ENCODE measurements at regions not wholly inside any gene's neighbourhood (a gene's known extent, or its start where the extent isn't known, plus 50 kb on each side); places are given as distances from the start of the nearest gene placed in this dataset.

DNA sequence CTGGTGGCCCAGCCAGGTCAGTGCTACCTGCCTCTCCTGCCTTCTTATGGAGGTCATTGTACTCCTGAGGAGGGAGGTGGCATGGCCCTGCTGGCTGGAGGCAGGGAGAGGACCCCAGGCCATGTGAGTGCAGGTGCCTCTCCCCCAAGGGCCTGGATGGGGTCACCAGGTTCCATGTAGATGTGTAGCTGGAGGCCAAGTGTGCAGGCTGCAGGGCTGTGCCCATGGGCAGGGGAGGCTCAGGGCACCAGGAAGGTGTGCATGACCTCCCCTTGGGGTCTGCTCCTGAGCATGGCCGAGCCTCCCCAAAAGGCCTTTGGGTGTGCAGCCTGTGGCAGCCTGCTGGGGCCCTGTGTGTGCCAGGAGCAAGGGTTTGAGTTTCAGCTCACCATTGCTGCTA lies 128.1 kb upstream of the HDAC4 start:
- Histone ChIP-seq H3K9me3 (ENCODE audit: control insufficient read depth, insufficient read depth, low read length) (no peaks in the 10 kb centered on the region), H3K36me3 (ENCODE audit: control insufficient read depth, insufficient read depth, low read length) (no peaks in the 10 kb centered on the region), H3K4me1 (ENCODE audit: control insufficient read depth, insufficient read depth, low read length) (0 out of 2 replicates have a peak, but pooled peaks cover 2% of the 10 kb centered on the region), H3K27me3 (ENCODE audit: control insufficient read depth, insufficient read depth, low read length) (no peaks in the 10 kb centered on the region), H3K27ac (ENCODE audit: low read length) (no peak overlapping the region), H3K4me3 (ENCODE audit: low read length) (no peak overlapping the region)
- no peak for DNase-seq (ENCODE audit: low read depth, low spot score)
- no CpG with 5 or more reads among the region's 1 CpG for WGBS (ENCODE audit: insufficient coverage, insufficient read length)

DNA sequence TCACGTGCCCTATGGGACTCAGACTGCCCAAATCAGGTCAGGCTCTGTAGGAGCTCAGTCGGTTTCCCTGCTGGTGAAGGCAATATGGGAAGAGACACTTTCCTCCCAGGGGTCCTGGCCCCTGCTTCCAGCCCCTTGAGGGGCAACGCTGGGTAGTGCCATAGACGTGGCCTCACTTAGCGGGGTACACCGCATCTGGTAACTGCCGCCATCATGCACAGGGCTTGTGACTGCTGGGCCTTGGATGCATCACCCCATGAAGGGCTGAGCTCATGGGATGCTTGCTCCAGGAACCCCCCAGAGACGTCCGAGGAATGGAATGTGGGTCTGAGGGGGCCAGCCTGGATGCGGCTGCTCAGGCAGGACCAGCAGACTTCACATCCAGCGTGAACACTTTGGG lies 127.3 kb upstream of the HDAC4 start:
- Histone ChIP-seq H3K4me3 (ENCODE audit: low read length) (no peak overlapping the region), H3K27me3 (ENCODE audit: control insufficient read depth, insufficient read depth, low read length) (no peaks in the 10 kb centered on the region), H3K9me3 (ENCODE audit: control insufficient read depth, insufficient read depth, low read length) (no peaks in the 10 kb centered on the region), H3K36me3 (ENCODE audit: control insufficient read depth, insufficient read depth, low read length) (no peaks in the 10 kb centered on the region), H3K27ac (ENCODE audit: low read length) (no peak overlapping the region), H3K4me1 (ENCODE audit: control insufficient read depth, insufficient read depth, low read length) (0 out of 2 replicates have a peak, but pooled peaks cover 2% of the 10 kb centered on the region)
- WGBS (ENCODE audit: insufficient coverage, insufficient read length) = no CpG with 5 or more reads among the region's 11 CpGs
- no peak for DNase-seq (ENCODE audit: low read depth, low spot score)

DNA sequence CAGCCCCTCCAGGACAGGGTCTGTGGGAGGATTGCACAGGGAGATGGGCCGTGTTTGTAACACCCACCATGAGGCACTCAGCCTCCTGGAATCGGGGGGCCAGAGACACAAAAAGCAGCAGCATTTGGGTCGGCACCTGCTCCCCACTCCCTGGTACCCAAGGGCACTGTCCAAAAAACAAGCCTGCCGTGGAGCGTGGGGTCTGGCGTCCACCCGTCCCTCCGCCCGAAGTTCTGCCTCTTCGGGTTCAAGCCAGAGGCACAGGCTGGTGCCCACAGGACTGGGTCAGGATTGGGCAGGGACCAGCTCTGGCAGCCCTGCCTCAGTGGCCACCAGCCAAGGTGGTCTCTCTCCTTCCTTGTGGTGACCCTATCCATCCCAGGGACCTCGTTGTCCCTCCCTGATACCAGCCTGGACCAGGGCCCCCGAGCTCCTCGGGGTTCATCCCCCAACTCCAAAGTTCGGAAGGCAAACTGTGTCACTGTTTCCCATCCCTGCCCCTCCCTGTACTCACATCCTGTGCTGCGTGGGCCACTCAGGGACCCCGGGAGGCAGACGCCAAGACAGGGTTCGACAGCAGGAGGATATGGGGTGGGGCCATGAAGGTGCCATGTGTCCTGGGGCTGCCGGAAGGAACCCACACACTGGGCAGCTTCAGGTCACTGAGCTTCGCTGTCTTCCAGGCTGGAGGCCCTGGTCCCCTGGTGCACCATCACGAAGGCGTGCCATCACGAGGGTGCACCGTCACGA lies 126.0 kb upstream of the HDAC4 start:
- no CpG with 5 or more reads among the region's 25 CpGs for WGBS (ENCODE audit: insufficient coverage, insufficient read length)
- no peaks in the 10 kb centered on the region for H3K4me1 ChIP-seq (ENCODE audit: control insufficient read depth, insufficient read depth, low read length)
- no peak for DNase-seq (ENCODE audit: low read depth, low spot score)
- no peaks in the 10 kb centered on the region for H3K9me3 ChIP-seq (ENCODE audit: control insufficient read depth, insufficient read depth, low read length)
- no peaks in the 10 kb centered on the region for H3K36me3 ChIP-seq (ENCODE audit: control insufficient read depth, insufficient read depth, low read length)
- no peaks in the 10 kb centered on the region for H3K27me3 ChIP-seq (ENCODE audit: control insufficient read depth, insufficient read depth, low read length)
- H3K27ac ChIP-seq (ENCODE audit: low read length) = no peak overlapping the region
- H3K4me3 ChIP-seq (ENCODE audit: low read length) = no peak overlapping the region

DNA sequence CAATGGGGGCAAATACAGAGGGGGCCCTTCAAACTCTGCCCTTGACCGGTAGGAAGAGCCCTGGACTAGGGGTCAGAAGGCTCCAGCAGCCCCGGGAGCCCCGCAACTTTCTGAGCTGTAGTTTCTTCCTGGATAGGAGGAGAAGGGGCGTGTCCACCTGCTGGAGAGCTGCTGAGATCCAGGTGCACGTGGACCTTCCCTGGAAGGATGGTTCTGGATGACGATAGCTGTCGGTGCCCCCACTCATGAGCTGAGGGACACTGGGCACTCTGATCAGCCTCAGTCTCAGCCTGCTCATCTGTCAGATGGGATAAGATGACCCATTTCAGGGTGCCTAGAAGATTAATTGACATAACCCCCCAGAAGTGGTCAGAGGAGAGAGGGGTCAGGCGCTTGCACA lies 125.2 kb upstream of the HDAC4 start:
- no peaks in the 10 kb centered on the region for H3K27me3 ChIP-seq (ENCODE audit: control insufficient read depth, insufficient read depth, low read length)

DNA sequence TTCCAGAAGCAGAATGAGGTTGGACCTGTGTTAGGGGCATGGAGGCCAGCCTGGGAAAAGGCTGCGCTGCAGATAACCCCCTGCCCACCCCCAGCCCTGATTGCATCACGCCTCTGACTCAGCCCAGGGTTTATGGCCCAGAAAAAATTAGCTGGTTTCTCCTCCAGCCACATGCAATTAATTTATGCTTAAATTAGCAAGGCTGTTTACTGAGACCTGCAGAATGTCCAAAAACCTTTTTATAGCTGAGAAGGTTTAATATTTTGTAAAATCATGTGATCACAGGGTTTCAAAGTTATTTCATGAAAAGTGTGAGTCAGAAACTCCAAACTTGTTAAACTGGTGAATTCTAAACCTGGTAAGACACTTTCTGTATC lies 123.1 kb upstream of the HDAC4 start:
- Histone ChIP-seq H3K36me3 (ENCODE audit: control insufficient read depth, insufficient read depth, low read length) (no peaks in the 10 kb centered on the region), H3K9me3 (ENCODE audit: control insufficient read depth, insufficient read depth, low read length) (no peaks in the 10 kb centered on the region), H3K4me3 (ENCODE audit: low read length) (no peak overlapping the region), H3K27me3 (ENCODE audit: control insufficient read depth, insufficient read depth, low read length) (no peaks in the 10 kb centered on the region), H3K27ac (ENCODE audit: low read length) (no peak overlapping the region), H3K4me1 (ENCODE audit: control insufficient read depth, insufficient read depth, low read length) (no peaks in the 10 kb centered on the region; the same call in 1 of the 2 replicates)
- no peak for DNase-seq (ENCODE audit: low read depth, low spot score)
- WGBS (ENCODE audit: insufficient coverage, insufficient read length) = no CpG with 5 or more reads among the region's 2 CpGs

More for the DNA sequence above, 125.2 kb upstream of the HDAC4 start:
- Histone ChIP-seq H3K27ac (ENCODE audit: low read length) (no peak overlapping the region), H3K9me3 (ENCODE audit: control insufficient read depth, insufficient read depth, low read length) (no peaks in the 10 kb centered on the region), H3K36me3 (ENCODE audit: control insufficient read depth, insufficient read depth, low read length) (no peaks in the 10 kb centered on the region), H3K4me3 (ENCODE audit: low read length) (no peak overlapping the region), H3K4me1 (ENCODE audit: control insufficient read depth, insufficient read depth, low read length) (no peaks in the 10 kb centered on the region)
- no peak for DNase-seq (ENCODE audit: low read depth, low spot score)
- no CpG with 5 or more reads among the region's 8 CpGs for WGBS (ENCODE audit: insufficient coverage, insufficient read length)

DNA sequence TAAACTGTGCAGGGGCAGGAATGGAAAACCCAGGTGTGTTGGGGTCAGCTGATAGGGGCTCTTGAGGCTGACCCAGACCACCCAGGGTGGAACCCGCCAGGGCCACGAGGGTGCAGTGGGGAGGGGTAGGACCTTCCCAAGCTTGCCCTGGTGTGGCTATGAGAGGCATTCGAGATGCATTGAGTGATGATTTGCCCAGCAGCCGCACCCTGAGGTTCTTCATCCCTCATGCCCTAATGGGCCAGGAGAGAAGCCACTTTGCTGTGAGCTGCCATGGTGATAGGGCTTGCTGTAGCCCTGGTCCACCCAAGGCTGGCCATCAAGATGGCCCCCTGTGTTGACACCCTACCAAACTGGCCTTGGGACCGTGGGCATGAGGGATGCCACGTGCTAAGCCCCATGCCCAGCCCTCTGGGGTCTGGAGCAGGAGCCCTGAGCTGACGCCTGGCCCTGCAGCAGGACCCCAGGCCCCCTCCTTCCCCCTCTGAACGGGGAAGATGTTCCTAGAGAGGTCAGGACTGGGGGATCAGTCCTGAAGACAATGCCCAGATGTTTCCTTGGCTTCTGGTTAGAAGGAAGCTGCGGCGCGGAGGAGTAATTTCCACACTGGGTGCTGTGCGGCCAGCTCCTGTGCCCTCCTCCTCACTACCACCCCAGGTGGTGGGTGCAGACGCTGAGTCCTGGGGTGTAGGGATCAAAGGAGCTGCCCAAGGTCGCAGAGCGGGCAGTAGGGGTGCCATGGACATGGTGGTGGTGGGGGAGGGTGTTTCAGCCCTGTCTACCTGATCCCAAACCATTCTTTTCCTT lies 122.5 kb upstream of the HDAC4 start:
- Histone ChIP-seq H3K9me3 (ENCODE audit: control insufficient read depth, insufficient read depth, low read length) (no peaks in the 10 kb centered on the region), H3K36me3 (ENCODE audit: control insufficient read depth, insufficient read depth, low read length) (no peaks in the 10 kb centered on the region), H3K27ac (ENCODE audit: low read length) (no peak overlapping the region), H3K27me3 (ENCODE audit: control insufficient read depth, insufficient read depth, low read length) (no peaks in the 10 kb centered on the region), H3K4me3 (ENCODE audit: low read length) (no peak overlapping the region), H3K4me1 (ENCODE audit: control insufficient read depth, insufficient read depth, low read length) (no peaks in the 10 kb centered on the region; the same call in 1 of the 2 replicates)
- no peak for DNase-seq (ENCODE audit: low read depth, low spot score)
- WGBS (ENCODE audit: insufficient coverage, insufficient read length) = no CpG with 5 or more reads among the region's 15 CpGs

DNA sequence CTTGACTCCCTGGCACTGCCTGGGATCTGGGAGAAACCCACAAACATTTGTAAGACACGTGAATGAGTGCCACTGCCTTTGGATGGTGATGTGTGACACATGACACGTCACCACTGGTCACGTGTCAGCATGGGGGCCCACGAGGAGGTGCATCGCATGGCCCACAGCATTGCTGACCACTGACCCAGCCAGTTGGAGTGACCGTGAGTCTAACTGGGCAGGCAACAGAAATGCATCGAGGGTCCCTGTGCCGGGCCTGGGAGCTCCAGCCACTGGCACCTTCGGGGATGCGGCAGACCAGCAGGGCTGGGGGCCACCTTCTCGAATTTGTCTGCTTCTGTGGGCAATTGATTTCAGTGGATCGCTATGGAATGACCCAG lies 121.9 kb upstream of the HDAC4 start:
- no peak for DNase-seq (ENCODE audit: low read depth, low spot score)
- Histone ChIP-seq H3K36me3 (ENCODE audit: control insufficient read depth, insufficient read depth, low read length) (no peaks in the 10 kb centered on the region), H3K27ac (ENCODE audit: low read length) (no peak overlapping the region), H3K9me3 (ENCODE audit: control insufficient read depth, insufficient read depth, low read length) (no peaks in the 10 kb centered on the region), H3K4me1 (ENCODE audit: control insufficient read depth, insufficient read depth, low read length) (no peaks in the 10 kb centered on the region; the same call in 1 of the 2 replicates), H3K27me3 (ENCODE audit: control insufficient read depth, insufficient read depth, low read length) (no peaks in the 10 kb centered on the region), H3K4me3 (ENCODE audit: low read length) (no peak overlapping the region)
- WGBS (ENCODE audit: insufficient coverage, insufficient read length) = no CpG with 5 or more reads among the region's 12 CpGs

DNA sequence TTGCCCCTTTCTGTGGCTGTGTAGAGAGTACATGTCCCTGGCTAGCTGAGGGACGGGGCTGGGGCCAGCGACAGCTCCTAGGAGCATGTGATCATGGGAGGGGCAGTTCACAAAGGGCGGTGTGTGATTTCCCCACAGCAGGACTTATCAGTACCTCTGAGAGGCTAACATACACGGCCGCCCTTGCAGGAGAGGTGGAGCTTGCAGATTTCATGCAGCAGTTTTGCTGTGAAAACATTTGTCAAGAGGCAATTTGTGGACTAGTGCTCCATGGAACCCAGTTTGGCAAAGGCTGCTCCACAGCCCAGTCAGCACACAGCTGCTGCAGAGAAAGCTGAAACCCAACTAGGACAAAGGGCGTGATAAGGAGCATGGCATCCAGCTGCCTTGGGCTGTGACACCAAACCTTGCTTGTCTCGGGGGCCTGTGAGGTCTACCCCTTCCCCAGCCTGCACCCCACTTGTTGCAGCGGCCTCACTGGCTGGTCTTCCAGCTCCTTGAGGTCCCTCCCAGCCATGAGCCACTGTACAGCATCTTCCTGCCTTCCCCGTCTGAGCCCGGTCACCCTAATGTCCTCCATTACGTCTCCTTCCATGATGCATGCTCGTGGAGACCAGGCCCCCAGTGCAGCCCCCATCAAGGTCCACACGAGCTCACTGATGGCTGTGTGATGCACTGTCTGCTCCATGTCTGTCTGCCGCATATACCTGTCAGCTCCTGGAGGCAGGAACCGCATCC lies 121.4 kb upstream of the HDAC4 start:
- Histone ChIP-seq H3K4me3 (ENCODE audit: low read length) (no peak overlapping the region), H3K4me1 (ENCODE audit: control insufficient read depth, insufficient read depth, low read length) (no peaks in the 10 kb centered on the region; the same call in 1 of the 2 replicates), H3K27me3 (ENCODE audit: control insufficient read depth, insufficient read depth, low read length) (no peaks in the 10 kb centered on the region), H3K36me3 (ENCODE audit: control insufficient read depth, insufficient read depth, low read length) (no peaks in the 10 kb centered on the region), H3K9me3 (ENCODE audit: control insufficient read depth, insufficient read depth, low read length) (no peaks in the 10 kb centered on the region), H3K27ac (ENCODE audit: low read length) (no peak overlapping the region)
- WGBS (ENCODE audit: insufficient coverage, insufficient read length) = no CpG with 5 or more reads among the region's 15 CpGs
- DNase-seq (ENCODE audit: low read depth, low spot score) = no peak

DNA sequence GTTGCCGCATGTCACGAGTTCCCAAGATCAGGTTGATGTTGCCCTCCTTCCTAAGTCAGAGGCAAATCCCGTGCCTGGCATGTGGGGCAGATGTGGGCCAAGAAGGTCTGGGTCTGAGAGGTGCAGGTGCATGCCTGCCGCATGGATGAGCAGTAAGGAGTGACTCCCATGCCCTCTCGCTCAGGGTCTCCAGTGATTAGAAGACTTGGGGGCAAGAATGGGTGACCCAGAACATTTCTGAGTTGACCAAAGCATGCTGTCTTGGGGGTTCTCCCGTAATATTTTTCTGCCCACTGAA lies 120.6 kb upstream of the HDAC4 start:
- Histone ChIP-seq H3K27me3 (ENCODE audit: control insufficient read depth, insufficient read depth, low read length) (no peaks in the 10 kb centered on the region), H3K4me3 (ENCODE audit: low read length) (no peak overlapping the region), H3K4me1 (ENCODE audit: control insufficient read depth, insufficient read depth, low read length) (no peaks in the 10 kb centered on the region; the same call in 1 of the 2 replicates), H3K36me3 (ENCODE audit: control insufficient read depth, insufficient read depth, low read length) (no peaks in the 10 kb centered on the region), H3K9me3 (ENCODE audit: control insufficient read depth, insufficient read depth, low read length) (no peaks in the 10 kb centered on the region), H3K27ac (ENCODE audit: low read length) (no peak overlapping the region)
- WGBS (ENCODE audit: insufficient coverage, insufficient read length) = no CpG with 5 or more reads among the region's 6 CpGs
- DNase-seq (ENCODE audit: low read depth, low spot score) = no peak

DNA sequence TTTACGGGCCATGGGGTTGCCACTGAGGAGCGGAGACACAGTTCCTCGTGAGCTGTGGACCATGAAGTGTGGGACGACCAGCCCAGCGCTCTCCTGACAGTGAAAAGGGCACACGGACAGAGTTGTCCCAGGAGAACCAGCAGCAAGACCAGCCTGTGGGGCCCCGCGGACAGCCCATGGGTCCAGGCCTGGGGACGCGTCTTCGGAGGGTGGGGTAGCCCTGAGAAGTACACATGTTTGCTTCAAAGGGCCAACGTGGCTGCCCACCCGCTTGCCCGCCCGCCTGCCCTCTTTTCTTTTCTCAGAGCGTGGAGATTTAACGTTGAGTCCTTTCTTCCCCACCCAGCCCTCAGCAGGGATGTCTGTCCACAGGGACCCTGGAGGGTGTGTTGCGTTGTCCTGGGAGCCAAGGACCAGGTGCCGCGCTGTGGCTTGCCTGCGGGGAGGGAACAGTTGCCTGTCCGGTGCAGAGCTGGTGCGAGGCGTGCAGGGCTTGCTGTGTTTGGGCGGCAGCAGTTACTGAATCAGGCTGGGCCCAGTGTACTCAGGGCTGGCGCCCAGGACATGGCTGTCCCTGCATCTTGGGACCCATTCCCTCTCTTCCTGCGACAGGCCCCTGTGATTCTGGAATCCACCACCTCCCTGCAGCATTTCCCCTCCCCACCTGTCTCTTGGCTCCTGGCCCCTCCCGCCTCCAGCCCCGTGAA lies 120.1 kb upstream of the HDAC4 start:
- no peak for DNase-seq (ENCODE audit: low read depth, low spot score)
- no peak overlapping the region for H3K4me3 ChIP-seq (ENCODE audit: low read length)
- no peaks in the 10 kb centered on the region for H3K36me3 ChIP-seq (ENCODE audit: control insufficient read depth, insufficient read depth, low read length)
- H3K27ac ChIP-seq (ENCODE audit: low read length) = no peak overlapping the region
- no peaks in the 10 kb centered on the region for H3K27me3 ChIP-seq (ENCODE audit: control insufficient read depth, insufficient read depth, low read length)
- no peaks in the 10 kb centered on the region for H3K9me3 ChIP-seq (ENCODE audit: control insufficient read depth, insufficient read depth, low read length)
- no CpG with 5 or more reads among the region's 29 CpGs for WGBS (ENCODE audit: insufficient coverage, insufficient read length)
- H3K4me1 ChIP-seq (ENCODE audit: control insufficient read depth, insufficient read depth, low read length) = no peaks in the 10 kb centered on the region; the same call in 1 of the 2 replicates
